HEK293 (cell line): ENCODE measurements at regions not wholly inside any gene's neighbourhood (a gene's known extent, or its start where the extent isn't known, plus 50 kb on each side); places are given as distances from the start of the nearest gene placed in this dataset.

Experiments used
- CTCF ChIA-PET: fragments of 350-600 bp; formaldehyde crosslinking; extraction: SDS; loops from one replicate; lab custom pipeline; 2021; ENCODE audit warnings: antibody characterized with exemption; lab: Yijun Ruan, JAX
- POLR2A ChIA-PET: fragments of 300-600 bp; formaldehyde crosslinking; extraction: SDS; loops from one replicate; lab custom pipeline; 2020; ENCODE audit warnings: antibody characterized with exemption, inconsistent platforms; lab: Yijun Ruan, JAX
- H3K27ac ChIP-seq: fragments of 200-500 bp; sonication (Bioruptor generic); 2 replicates; pipeline ENCODE4 v1.5.1; 2014; ENCODE audit warnings: low read depth, low read length, control low read depth, inconsistent platforms; ENCODE audit errors: extremely low read depth
- H3K36me3 ChIP-seq, 2 experiments: fragments of 200-500 bp in 1 of 2; sonication (Bioruptor generic) in 1 of 2; 1 replicate in 1 of 2; 2 replicates in 1 of 2; pipeline ENCODE4 v1.5.1; 2014 to 2017; ENCODE audit warnings: inconsistent platforms in 2 of 2, low read length in 2 of 2; ENCODE audit not compliant: control insufficient read depth in 2 of 2, insufficient read depth in 1 of 2
- H3K4me1 ChIP-seq: fragments of 200-500 bp; sonication (Bioruptor generic); 2 replicates; pipeline ENCODE4 v1.5.1; 2014; ENCODE audit warnings: mild to moderate bottlenecking, low read length, inconsistent platforms; ENCODE audit not compliant: control insufficient read depth, insufficient read depth
- H3K4me3 ChIP-seq: 2 replicates; pipeline ENCODE4 v1.5.1; 2011; ENCODE audit warnings: low read depth, mild to moderate bottlenecking, control low read depth, low read length, moderate library complexity
- H3K9me3 ChIP-seq: fragments of 200-500 bp; sonication (Bioruptor generic); 2 replicates; pipeline ENCODE4 v1.5.1; 2014; ENCODE audit warnings: low read depth, low read length, inconsistent platforms; ENCODE audit not compliant: control insufficient read depth, insufficient read depth
- BCL11A ChIP-seq: fragments of 450-650 bp; formaldehyde crosslinking; IDR thresholded peaks from 2 replicates; pipeline ENCODE4 v1.5.1; 2016; ENCODE audit warnings: low read depth, missing biosample characterization, missing genetic modification characterization
- BCL11B ChIP-seq: fragments of 450-650 bp; formaldehyde crosslinking; IDR thresholded peaks from 2 replicates; pipeline ENCODE4 v1.5.1; 2016; ENCODE audit warnings: low read depth, missing biosample characterization, missing genetic modification characterization
- BCL6B ChIP-seq: fragments of 450-650 bp; formaldehyde crosslinking; IDR thresholded peaks from 2 replicates; pipeline ENCODE4 v1.5.1; 2017; ENCODE audit warnings: missing biosample characterization, missing genetic modification characterization
- HOXC10 ChIP-seq: sonication (generic); formaldehyde crosslinking; IDR thresholded peaks from 2 replicates; pipeline ENCODE4 v1.8.1; 2023; ENCODE audit warnings: mild to moderate bottlenecking, missing genetic modification reagents
- MEIS1 ChIP-seq: sonication (generic); formaldehyde crosslinking; IDR thresholded peaks from 2 replicates; pipeline ENCODE4 v1.8.1; 2022; ENCODE audit warnings: missing genetic modification reagents, mild to moderate bottlenecking, borderline replicate concordance
- SCRT1 ChIP-seq: fragments of 450-650 bp; formaldehyde crosslinking; IDR thresholded peaks from 2 replicates; pipeline ENCODE4 v1.5.1; 2016; ENCODE audit warnings: missing biosample characterization, missing genetic modification characterization, borderline replicate concordance
- SETDB1 ChIP-seq: IDR thresholded peaks from one replicate; pipeline ENCODE4 v1.6.1; 2017; ENCODE audit warnings: mild to moderate bottlenecking, low read length, moderate library complexity, mixed read lengths; ENCODE audit not compliant: insufficient read length
- ZBTB11 ChIP-seq: fragments of 450-650 bp; formaldehyde crosslinking; conservative IDR thresholded peaks from 2 replicates; pipeline ENCODE4 v1.5.1; 2016; ENCODE audit warnings: low read depth, missing biosample characterization, missing genetic modification characterization
- ZBTB21 ChIP-seq: fragments of 450-650 bp; formaldehyde crosslinking; IDR thresholded peaks from 2 replicates; pipeline ENCODE4 v1.5.1; 2017; ENCODE audit warnings: missing biosample characterization, missing genetic modification characterization
- ZBTB44 ChIP-seq: fragments of 450-650 bp; IDR thresholded peaks from 2 replicates; pipeline ENCODE4 v1.5.1; 2018; ENCODE audit warnings: missing biosample characterization, mild to moderate bottlenecking, missing genetic modification characterization
- ZFHX2 ChIP-seq: fragments of 450-650 bp; formaldehyde crosslinking; conservative IDR thresholded peaks from 2 replicates; pipeline ENCODE4 v1.5.1; 2016; ENCODE audit warnings: missing biosample characterization, missing genetic modification characterization
- ZNF174 ChIP-seq: fragments of 450-650 bp; formaldehyde crosslinking; IDR thresholded peaks from 2 replicates; pipeline ENCODE4 v1.5.0; 2017; ENCODE audit warnings: missing biosample characterization, mild to moderate bottlenecking, missing genetic modification characterization
- ZNF184 ChIP-seq: fragments of 450-650 bp; IDR thresholded peaks from 2 replicates; pipeline ENCODE4 v1.5.1; 2018; ENCODE audit warnings: missing biosample characterization, mild to moderate bottlenecking, missing genetic modification characterization
- ZNF274 ChIP-seq, 2 experiments: fragments of 200-500 bp in 1 of 2; fragments of 450-650 bp in 1 of 2; sonication (Bioruptor generic) in 1 of 2; formaldehyde crosslinking in 1 of 2; IDR thresholded peaks; 2 replicates each; pipeline versions ENCODE4 v1.5.1 to v1.6.1; 2014 to 2016; ENCODE audit warnings: borderline replicate concordance in 1 of 2, inconsistent platforms in 1 of 2, low read length in 1 of 2, missing biosample characterization in 1 of 2, missing genetic modification characterization in 1 of 2
- ZNF324 ChIP-seq: fragments of 450-650 bp; formaldehyde crosslinking; IDR thresholded peaks from 2 replicates; pipeline ENCODE4 v1.5.1; 2016; ENCODE audit warnings: missing biosample characterization, missing genetic modification characterization
- ZNF426 ChIP-seq: fragments of 450-650 bp; formaldehyde crosslinking; IDR thresholded peaks from 2 replicates; pipeline ENCODE4 v1.5.1; 2017; ENCODE audit warnings: missing biosample characterization, missing genetic modification characterization, mild to moderate bottlenecking, inconsistent platforms, moderate library complexity
- ZNF473 ChIP-seq: fragments of 450-650 bp; formaldehyde crosslinking; IDR thresholded peaks from 2 replicates; pipeline ENCODE4 v1.5.1; 2017; ENCODE audit warnings: missing biosample characterization, missing genetic modification characterization
- ZNF529 ChIP-seq: fragments of 450-650 bp; formaldehyde crosslinking; IDR thresholded peaks from 2 replicates; pipeline ENCODE4 v1.5.1; 2017; ENCODE audit warnings: missing genetic modification characterization, missing biosample characterization; ENCODE audit not compliant: insufficient replicate concordance
- ZNF548 ChIP-seq: fragments of 450-650 bp; formaldehyde crosslinking; IDR thresholded peaks from 2 replicates; pipeline ENCODE4 v1.5.1; 2016; ENCODE audit warnings: missing biosample characterization, missing genetic modification characterization
- ZNF596 ChIP-seq: fragments of 450-650 bp; IDR thresholded peaks from 2 replicates; pipeline ENCODE4 v1.5.0; 2018; ENCODE audit warnings: missing biosample characterization, mild to moderate bottlenecking, missing genetic modification characterization, moderate library complexity
- ZNF626 ChIP-seq: fragments of 450-650 bp; sonication (Bioruptor Pico); formaldehyde crosslinking; IDR thresholded peaks from 2 replicates; pipeline ENCODE4 v1.5.1; 2018; ENCODE audit warnings: missing biosample characterization, missing genetic modification characterization, inconsistent platforms
- ZSCAN30 ChIP-seq: fragments of 450-650 bp; IDR thresholded peaks from 2 replicates; pipeline ENCODE4 v1.5.1; 2018; ENCODE audit warnings: missing biosample characterization, mild to moderate bottlenecking, missing genetic modification characterization, moderate library complexity
- ZXDB ChIP-seq: fragments of 450-650 bp; formaldehyde crosslinking; IDR thresholded peaks from 2 replicates; pipeline ENCODE4 v1.5.1; 2016; ENCODE audit warnings: missing biosample characterization, missing genetic modification characterization
- TF ChIP-seq, protein P1 (sequence below): fragments of 450-650 bp; formaldehyde crosslinking; IDR thresholded peaks from 2 replicates; pipeline ENCODE4; 2016; ENCODE audit warnings: missing biosample characterization, missing genetic modification characterization
- TF ChIP-seq, protein P2 (sequence below): fragments of 450-650 bp; formaldehyde crosslinking; IDR thresholded peaks from 2 replicates; pipeline ENCODE4 v1.5.1; 2016; ENCODE audit warnings: missing biosample characterization, missing genetic modification characterization, borderline replicate concordance

GRCh38 chr6:86529635-86530034, 407.7 kb upstream of the HTR1E start:
- ChIA-PET POLR2A (no interaction called here), CTCF (no interaction called here)
- H3K9me3 ChIP-seq: no peaks in the 10 kb centered on the region
- TF ChIP-seq ZNF426 (no peak), BCL6B (tag by site-specific recombination) (no peak), ZNF596 (tag by site-specific recombination) (no peak), ZFHX2 (tag by site-specific recombination) (no peak), ZNF529 (tag by site-specific recombination) (no peak), ZNF174 (tag by site-specific recombination) (no peak), ZNF274 (IDR thresholded peaks at IDR 0.05; ENCODE audit: low read length) (no peak), ZNF274 (tag by site-specific recombination; IDR thresholded peaks at IDR 0.05; ENCODE audit: borderline replicate concordance) (no peak), ZNF626 (no peak), ZNF324 (tag by site-specific recombination) (no peak), BCL11B (tag by site-specific recombination) (no peak), ZXDB (tag by site-specific recombination) (no peak), ZBTB21 (tag by site-specific recombination) (no peak), SETDB1 (no peak)
- TF ChIP-seq, protein P1, sequence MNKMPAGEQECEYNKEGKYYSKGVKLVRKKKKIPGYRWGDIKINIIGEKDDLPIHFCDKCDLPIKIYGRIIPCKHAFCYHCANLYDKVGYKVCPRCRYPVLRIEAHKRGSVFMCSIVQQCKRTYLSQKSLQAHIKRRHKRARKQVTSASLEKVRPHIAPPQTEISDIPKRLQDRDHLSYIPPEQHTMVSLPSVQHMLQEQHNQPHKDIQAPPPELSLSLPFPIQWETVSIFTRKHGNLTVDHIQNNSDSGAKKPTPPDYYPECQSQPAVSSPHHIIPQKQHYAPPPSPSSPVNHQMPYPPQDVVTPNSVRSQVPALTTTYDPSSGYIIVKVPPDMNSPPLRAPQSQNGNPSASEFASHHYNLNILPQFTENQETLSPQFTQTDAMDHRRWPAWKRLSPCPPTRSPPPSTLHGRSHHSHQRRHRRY (tag by site-specific recombination): no peak
- H3K27ac ChIP-seq: no peak overlapping the region
- no peaks in the 10 kb centered on the region for H3K36me3 ChIP-seq
- no peak overlapping the region for H3K4me3 ChIP-seq
- no peaks in the 10 kb centered on the region for H3K4me1 ChIP-seq

DNA sequence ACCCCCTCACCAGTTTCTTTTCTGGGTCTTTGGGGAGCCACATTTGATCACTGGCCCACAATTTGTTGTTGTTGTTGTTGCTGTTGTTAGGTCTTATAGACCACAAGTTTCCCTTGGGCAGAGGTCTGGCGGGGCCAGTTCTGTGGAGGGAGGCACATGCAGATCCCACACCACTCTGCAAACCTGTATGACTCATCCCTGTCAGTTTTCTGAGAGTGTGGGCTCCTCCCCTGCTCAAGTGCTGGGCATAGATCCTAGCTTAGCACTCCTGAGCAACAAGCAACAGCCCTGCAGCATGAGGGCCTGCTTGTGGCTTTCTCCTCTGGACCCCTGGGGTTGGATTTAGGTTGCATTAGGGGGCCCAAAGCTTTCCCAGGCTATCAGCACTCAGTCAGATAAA, 411.1 kb upstream of the HTR1E start:
- no peaks in the 10 kb centered on the region for H3K36me3 ChIP-seq
- CTCF ChIA-PET: interaction anchor here (0.7 to 0.8 kb wide), 2 partner anchors 9 to 1034 kb away, joined by 3 read pairs; no protein-coding TSS in a partner anchor
- POLR2A ChIA-PET: no interaction called here
- H3K4me1 ChIP-seq: no peaks in the 10 kb centered on the region
- no peak overlapping the region for H3K4me3 ChIP-seq
- H3K9me3 ChIP-seq: no peaks in the 10 kb centered on the region
- H3K27ac ChIP-seq: no peak overlapping the region
- TF ChIP-seq BCL11A (tag by site-specific recombination) (no peak), ZBTB44 (no peak), ZBTB11 (no peak), ZBTB21 (tag by site-specific recombination) (no peak), ZNF184 (no peak), ZNF473 (no peak), HOXC10 (CRISPR knock-in tag) (no peak), ZSCAN30 (no peak), ZNF548 (no peak), MEIS1 (no peak), SCRT1 (no peak)
- TF ChIP-seq, protein P2, sequence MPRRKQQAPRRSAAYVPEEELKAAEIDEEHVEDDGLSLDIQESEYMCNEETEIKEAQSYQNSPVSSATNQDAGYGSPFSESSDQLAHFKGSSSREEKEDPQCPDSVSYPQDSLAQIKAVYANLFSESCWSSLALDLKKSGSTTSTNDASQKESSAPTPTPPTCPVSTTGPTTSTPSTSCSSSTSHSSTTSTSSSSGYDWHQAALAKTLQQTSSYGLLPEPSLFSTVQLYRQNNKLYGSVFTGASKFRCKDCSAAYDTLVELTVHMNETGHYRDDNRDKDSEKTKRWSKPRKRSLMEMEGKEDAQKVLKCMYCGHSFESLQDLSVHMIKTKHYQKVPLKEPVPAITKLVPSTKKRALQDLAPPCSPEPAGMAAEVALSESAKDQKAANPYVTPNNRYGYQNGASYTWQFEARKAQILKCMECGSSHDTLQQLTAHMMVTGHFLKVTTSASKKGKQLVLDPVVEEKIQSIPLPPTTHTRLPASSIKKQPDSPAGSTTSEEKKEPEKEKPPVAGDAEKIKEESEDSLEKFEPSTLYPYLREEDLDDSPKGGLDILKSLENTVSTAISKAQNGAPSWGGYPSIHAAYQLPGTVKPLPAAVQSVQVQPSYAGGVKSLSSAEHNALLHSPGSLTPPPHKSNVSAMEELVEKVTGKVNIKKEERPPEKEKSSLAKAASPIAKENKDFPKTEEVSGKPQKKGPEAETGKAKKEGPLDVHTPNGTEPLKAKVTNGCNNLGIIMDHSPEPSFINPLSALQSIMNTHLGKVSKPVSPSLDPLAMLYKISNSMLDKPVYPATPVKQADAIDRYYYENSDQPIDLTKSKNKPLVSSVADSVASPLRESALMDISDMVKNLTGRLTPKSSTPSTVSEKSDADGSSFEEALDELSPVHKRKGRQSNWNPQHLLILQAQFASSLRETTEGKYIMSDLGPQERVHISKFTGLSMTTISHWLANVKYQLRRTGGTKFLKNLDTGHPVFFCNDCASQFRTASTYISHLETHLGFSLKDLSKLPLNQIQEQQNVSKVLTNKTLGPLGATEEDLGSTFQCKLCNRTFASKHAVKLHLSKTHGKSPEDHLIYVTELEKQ: no peak
